Activated CD4-positive, alpha-beta T cell treated with anti-CD3 and anti-CD28 coated beads, Interleukin-2, amount 10 ng/mL, durations not matched to agents 7 days and 5 days (primary cell): ENCODE measurements at regions not wholly inside any gene's neighbourhood (a gene's known extent, or its start where the extent isn't known, plus 50 kb on each side); places are given as distances from the start of the nearest gene placed in this dataset.

Experiments
- CTCF ChIA-PET: fragments of 350-600 bp; sonication (Branson Sonifier 250); formaldehyde crosslinking; loops from one replicate; lab custom pipeline; 2021; ENCODE audit warnings: antibody characterized with exemption; lab: Charles Lee
- POLR2A ChIA-PET: fragments of 350-600 bp; sonication (Branson Sonifier 250); formaldehyde crosslinking; loops from one replicate; lab custom pipeline; 2021; ENCODE audit warnings: antibody characterized with exemption; lab: Charles Lee
- DNase-seq: peaks from one replicate; pipeline ENCODE4 v3.0.0-alpha.2; 2020
- H3K27ac Mint-ChIP-seq: one replicate; pipeline ENCODE4 v1.8.0; 2021; ENCODE audit warnings: mild to moderate bottlenecking, moderate library complexity, mixed read lengths
- H3K27me3 Mint-ChIP-seq: one replicate; pipeline ENCODE4 v1.8.0; 2021; ENCODE audit warnings: mixed read lengths
- H3K36me3 Mint-ChIP-seq: one replicate; pipeline ENCODE4 v1.8.0; 2021; ENCODE audit warnings: low read depth, mixed read lengths
- H3K4me1 Mint-ChIP-seq: one replicate; pipeline ENCODE4 v1.8.0; 2021; ENCODE audit warnings: mixed read lengths
- H3K4me3 Mint-ChIP-seq: one replicate; pipeline ENCODE4 v1.8.0; 2021; ENCODE audit warnings: mild to moderate bottlenecking, moderate library complexity, mixed read lengths
- H3K9me3 Mint-ChIP-seq: one replicate; pipeline ENCODE4 v1.8.0; 2021; ENCODE audit warnings: mixed read lengths

DNA sequence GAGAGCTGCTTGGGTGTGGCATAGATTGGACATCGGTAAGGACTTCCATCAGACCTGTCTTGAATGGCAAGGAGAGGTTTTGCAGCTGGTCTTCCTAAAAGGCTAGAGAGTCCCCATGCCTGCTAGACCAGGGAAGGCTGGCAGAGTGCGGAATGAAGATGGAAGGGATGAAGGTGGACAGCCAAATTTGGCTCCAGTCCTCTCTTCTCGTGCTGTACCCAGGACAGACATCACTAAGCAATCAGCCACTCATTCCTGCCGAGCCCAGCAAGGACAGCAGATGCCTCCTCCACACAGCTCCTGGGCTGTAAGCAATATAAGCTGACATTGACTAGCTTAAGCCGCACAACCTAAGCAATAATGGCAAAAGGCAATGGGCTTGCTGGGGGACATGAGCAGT lies 112.0 kb downstream of the OLFM1 start:
- no peaks in the 10 kb centered on the region for H3K36me3 Mint-ChIP-seq
- H3K4me1 Mint-ChIP-seq, result no peaks in the 10 kb centered on the region
- POLR2A ChIA-PET, result no interaction called here
- no peak overlapping the region for H3K27ac Mint-ChIP-seq
- peaks cover 4% of the 10 kb centered on the region for H3K27me3 Mint-ChIP-seq
- no peaks in the 10 kb centered on the region for H3K9me3 Mint-ChIP-seq
- no peak overlapping the region for H3K4me3 Mint-ChIP-seq
- no peak for DNase-seq
- CTCF ChIA-PET, result no interaction called here

DNA sequence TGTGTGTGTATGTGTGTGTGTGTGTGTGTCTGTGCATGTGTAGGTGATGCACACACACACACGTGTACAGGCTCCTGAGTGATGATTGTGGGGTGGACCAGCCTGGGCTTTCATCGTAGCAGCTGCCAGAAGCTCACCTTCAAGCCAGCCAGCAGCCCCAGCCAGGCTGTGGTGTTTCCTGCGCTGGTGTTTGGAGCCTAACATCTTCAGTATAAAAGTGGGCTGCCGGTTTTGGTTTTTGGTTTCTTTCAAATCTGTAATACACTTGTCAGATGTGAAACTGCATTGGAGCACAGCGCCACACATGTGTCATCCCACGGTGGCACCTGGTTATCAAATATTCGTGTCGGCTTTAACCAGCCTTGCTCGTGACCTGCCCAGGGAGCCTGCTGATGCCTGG lies 114.2 kb downstream of the OLFM1 start:
- Mint-ChIP-seq H3K4me1 (no peaks in the 10 kb centered on the region), H3K36me3 (no peaks in the 10 kb centered on the region), H3K9me3 (no peaks in the 10 kb centered on the region), H3K27me3 (peaks cover 4% of the 10 kb centered on the region), H3K27ac (no peak overlapping the region), H3K4me3 (no peak overlapping the region)
- ChIA-PET POLR2A (no interaction called here), CTCF (no interaction called here)
- DNase-seq, result no peak

DNA sequence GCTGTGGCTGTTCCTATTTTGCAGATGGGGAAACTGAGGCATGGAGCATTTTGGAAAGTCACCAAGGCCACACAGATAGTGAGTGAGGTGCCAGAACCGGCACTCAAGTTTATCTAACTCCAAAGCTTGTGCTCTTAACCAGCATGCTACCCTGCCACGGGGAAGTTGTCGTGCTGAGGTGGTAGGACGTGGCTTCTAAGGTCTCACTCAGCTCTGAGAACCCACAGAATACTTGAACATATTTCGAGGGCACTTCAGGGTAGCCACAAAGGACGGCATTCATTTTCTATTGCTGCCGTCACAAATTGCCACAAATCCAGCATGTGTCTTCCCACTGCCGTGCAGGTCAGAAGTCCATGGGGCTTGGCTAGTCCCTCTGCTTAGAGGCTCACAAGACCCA lies 116.7 kb downstream of the OLFM1 start:
- CTCF ChIA-PET, result no interaction called here
- no peak overlapping the region for H3K4me3 Mint-ChIP-seq

DNA sequence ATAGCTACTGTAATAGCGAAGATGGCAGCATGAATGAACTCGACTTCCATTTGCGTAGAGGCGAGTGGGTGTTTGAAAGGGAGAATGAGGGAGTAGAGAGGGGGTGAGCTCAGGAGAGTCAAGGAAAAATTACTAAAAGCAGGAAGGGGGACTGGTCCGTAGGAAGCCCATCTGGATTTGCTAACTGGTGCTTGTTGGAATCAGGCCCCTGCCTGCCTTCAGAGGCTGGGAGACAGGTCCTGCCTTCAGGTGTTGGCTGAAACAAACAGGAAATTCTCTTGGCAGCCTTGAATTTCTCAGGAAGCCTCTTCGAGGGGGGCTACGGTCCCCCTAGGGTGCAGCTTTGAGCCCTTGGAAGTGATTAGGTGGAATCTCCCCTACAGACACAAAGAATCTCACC lies 121.7 kb downstream of the OLFM1 start:
- no peak for DNase-seq
- Mint-ChIP-seq H3K36me3 (no peaks in the 10 kb centered on the region), H3K4me1 (no peaks in the 10 kb centered on the region), H3K27me3 (no peaks in the 10 kb centered on the region), H3K27ac (no peak overlapping the region), H3K9me3 (peaks cover 2% of the 10 kb centered on the region), H3K4me3 (no peak overlapping the region)
- CTCF ChIA-PET, result no interaction called here
- POLR2A ChIA-PET, result no interaction called here

More for the DNA sequence above, 116.7 kb downstream of the OLFM1 start:
- POLR2A ChIA-PET, result no interaction called here
- no peak overlapping the region for H3K27ac Mint-ChIP-seq
- H3K27me3 Mint-ChIP-seq, result no peaks in the 10 kb centered on the region
- no peaks in the 10 kb centered on the region for H3K36me3 Mint-ChIP-seq
- H3K4me1 Mint-ChIP-seq, result no peaks in the 10 kb centered on the region
- no peaks in the 10 kb centered on the region for H3K9me3 Mint-ChIP-seq
- no peak for DNase-seq

DNA sequence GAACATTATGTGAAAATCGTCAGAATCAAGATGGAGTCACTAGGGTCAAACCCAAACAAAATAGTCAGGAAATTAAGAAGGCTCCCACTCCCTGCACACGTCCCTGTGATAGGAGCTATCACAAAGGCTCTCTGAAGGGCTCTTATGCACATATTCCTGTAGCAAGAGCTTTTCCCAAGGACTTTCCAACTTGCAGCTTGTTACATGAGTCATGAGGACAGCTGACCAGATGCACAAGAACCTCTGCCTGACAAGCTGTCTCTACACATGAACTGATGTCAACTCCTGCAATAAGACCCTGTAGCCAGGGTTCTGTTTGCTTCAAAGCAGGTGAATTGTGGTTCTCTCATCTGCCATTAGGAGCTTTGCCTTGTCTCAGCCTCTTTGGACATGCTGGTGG lies 122.4 kb downstream of the OLFM1 start:
- CTCF ChIA-PET, result no interaction called here
- H3K27ac Mint-ChIP-seq, result no peak overlapping the region
- no peaks in the 10 kb centered on the region for H3K4me1 Mint-ChIP-seq
- peaks cover 2% of the 10 kb centered on the region for H3K9me3 Mint-ChIP-seq
- H3K4me3 Mint-ChIP-seq, result no peak overlapping the region
- H3K27me3 Mint-ChIP-seq, result no peaks in the 10 kb centered on the region
- H3K36me3 Mint-ChIP-seq, result no peaks in the 10 kb centered on the region
- no peak for DNase-seq
- POLR2A ChIA-PET, result no interaction called here

DNA sequence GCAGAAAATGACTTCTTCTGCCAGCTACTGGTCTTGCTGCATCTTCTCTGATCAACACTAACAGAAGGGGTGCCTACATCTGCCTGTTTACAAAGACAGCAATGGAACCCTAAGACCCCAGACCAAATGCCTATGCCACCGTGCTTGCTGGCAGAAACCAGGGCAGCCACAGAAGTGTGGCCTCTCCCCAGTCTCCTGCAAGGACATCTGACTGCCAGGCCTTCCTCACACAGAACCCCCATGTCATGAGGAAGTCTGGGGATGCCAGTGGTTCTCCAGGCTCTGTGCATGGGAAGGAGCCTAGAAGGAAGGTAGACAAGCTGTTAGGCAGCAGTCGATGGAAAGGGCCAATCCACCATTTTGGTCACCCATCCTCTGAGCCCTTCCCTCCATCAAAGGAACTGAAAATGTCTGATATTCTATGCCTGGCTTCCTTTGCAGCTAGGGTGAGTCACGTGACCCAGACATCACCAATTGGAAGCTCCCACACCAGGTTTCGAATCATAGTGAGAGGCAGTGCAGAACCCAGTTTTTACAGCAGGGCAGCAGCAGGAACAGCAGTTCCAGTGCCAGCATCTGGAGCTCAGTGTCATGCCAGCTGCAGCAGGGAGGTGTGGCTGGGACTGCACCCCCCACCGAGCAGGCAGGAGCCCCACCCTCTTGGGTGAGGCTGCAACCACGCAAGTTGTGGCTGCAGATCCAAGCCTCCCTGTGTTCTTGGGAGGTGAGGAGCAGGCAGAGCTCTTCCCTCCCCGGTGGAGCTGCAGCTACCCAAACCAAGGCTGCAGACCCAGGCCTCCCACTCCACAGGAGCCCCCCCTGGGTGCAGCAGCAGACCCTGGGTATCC lies 123.4 kb downstream of the OLFM1 start:
- ChIA-PET CTCF (no interaction called here), POLR2A (no interaction called here)
- H3K27me3 Mint-ChIP-seq, result no peaks in the 10 kb centered on the region
- H3K9me3 Mint-ChIP-seq, result peaks cover 2% of the 10 kb centered on the region
- H3K4me3 Mint-ChIP-seq, result no peak overlapping the region
- no peak overlapping the region for H3K27ac Mint-ChIP-seq
- no peaks in the 10 kb centered on the region for H3K4me1 Mint-ChIP-seq
- H3K36me3 Mint-ChIP-seq, result no peaks in the 10 kb centered on the region
- DNase-seq, result no peak

DNA sequence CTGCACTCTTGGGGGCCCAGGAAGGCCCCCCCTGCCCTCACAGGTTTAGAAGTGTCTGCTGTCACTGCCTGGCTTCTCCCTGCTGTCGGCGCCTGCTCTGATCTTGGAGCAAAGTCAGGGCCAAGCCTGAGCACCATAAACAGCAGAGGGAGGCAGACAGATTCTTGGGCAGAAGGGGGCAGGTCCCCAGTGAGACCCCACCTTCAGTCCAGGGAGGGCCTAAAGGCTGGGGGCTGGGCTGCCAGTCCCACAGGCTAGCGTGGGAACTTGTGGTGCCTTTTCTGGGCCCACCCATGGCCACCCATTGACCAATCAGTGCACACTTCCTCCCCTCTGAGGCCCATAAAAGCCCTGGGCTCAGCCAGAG lies 124.0 kb downstream of the OLFM1 start:
- ChIA-PET POLR2A (no interaction called here), CTCF (no interaction called here)
- Mint-ChIP-seq H3K36me3 (no peaks in the 10 kb centered on the region), H3K4me1 (no peaks in the 10 kb centered on the region), H3K27ac (no peak overlapping the region), H3K27me3 (no peaks in the 10 kb centered on the region), H3K4me3 (no peak overlapping the region), H3K9me3 (peaks cover 2% of the 10 kb centered on the region)
- DNase-seq, result no peak

DNA sequence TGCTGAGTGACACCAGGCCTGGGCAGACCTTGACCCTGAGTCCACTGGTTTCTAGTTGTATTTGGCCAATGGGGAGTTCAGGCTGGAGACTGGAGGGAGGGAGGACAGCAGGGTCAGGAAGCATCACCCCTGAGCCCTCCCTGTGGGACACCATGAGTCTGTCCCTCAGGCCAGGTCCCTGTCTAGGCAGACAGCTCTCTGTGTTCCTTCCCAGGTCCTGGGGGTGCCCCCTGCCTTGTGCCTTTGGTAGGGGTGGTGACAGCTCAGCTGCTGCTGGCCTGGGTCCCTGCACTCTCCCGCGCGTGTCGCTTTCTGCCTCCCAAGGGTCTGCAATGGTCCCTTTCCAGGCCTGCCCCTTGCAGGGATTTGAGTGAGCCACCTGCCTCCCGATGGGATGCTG lies 125.5 kb downstream of the OLFM1 start:
- Mint-ChIP-seq H3K36me3 (no peaks in the 10 kb centered on the region), H3K27me3 (no peaks in the 10 kb centered on the region), H3K4me1 (no peaks in the 10 kb centered on the region), H3K9me3 (peaks cover 2% of the 10 kb centered on the region), H3K4me3 (no peak overlapping the region), H3K27ac (no peak overlapping the region)
- POLR2A ChIA-PET, result no interaction called here
- CTCF ChIA-PET, result no interaction called here
- no peak for DNase-seq

DNA sequence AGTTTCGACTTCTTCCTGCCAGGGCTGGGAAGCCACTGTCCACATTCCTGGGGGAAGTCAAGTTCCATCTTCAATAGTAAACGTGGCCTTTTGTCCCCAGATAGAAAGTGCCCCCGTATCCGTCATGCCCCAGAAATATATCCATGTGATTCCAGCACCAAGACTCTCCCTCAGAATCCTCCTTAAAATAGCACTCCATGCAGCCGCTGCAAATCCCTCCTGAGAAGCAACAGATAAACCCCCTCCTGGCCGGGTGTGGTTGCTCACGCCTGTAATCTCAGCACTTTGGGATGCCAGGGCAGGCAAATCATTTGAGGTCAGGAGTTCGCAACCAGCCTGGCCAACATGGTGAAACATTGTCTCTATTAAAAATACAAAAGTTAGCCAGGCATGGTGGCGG lies 126.1 kb downstream of the OLFM1 start:
- DNase-seq, result no peak
- Mint-ChIP-seq H3K27ac (no peak overlapping the region), H3K36me3 (no peaks in the 10 kb centered on the region), H3K4me3 (no peak overlapping the region), H3K9me3 (peaks cover 2% of the 10 kb centered on the region), H3K27me3 (no peaks in the 10 kb centered on the region), H3K4me1 (no peaks in the 10 kb centered on the region)
- CTCF ChIA-PET, result no interaction called here
- POLR2A ChIA-PET, result no interaction called here

DNA sequence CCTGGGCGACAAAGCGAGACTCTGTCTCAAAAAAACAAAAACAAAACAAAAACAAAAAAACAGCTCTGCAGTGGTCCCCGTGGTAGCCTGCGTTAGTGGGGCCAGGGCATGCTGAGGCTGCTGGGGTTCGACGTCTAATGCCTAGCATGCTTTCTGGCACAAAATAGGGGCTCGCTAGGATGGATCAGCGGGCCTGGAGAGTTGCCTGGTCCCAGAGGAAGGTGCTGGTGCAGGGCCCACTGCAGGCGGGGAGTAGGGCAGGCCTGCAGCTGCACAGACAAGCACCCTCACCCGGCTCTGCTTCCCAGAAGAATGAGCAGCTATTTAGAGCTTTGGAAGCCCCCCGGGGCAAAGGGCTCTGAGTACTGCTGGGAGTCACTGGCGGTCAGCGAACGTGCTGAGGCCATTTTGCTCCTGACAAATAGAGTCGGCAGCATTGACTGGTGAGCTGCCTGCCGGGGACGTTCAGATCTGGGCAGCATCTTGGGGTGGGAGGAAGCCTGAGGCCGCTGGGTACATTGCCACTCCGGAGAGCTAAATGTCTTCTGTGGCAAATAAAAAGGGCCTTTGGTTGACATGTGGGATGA lies 126.7 kb downstream of the OLFM1 start:
- Mint-ChIP-seq H3K27me3 (no peaks in the 10 kb centered on the region), H3K27ac (no peak overlapping the region), H3K36me3 (no peaks in the 10 kb centered on the region), H3K4me3 (no peak overlapping the region), H3K4me1 (no peaks in the 10 kb centered on the region), H3K9me3 (peaks cover 2% of the 10 kb centered on the region)
- no peak for DNase-seq
- CTCF ChIA-PET, result interaction anchor here (0.6 kb wide), 1 partner anchor 356 kb away, joined by 3 read pairs; no protein-coding TSS in a partner anchor
- POLR2A ChIA-PET, result no interaction called here

DNA sequence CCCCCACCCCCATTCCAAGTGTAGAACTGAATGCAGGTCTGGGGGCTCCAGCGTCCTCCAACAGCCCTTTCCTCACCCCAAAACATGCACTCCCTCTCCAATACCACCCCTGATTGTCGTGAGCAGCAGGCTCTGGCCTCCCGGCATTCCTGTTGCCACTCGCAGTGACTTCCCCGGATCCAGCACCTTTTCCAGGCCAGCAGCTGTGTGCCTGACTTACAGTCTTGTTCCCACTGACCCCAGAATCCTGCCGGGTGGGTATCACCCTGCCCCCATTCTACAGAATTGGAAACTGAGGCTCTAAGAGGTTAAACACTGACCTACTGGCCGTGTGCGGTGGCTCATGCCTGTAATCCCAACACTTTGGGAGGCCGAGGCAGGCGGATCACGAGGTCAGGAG lies 127.2 kb downstream of the OLFM1 start:
- Mint-ChIP-seq H3K4me3 (no peak overlapping the region), H3K9me3 (peaks cover 2% of the 10 kb centered on the region), H3K4me1 (no peaks in the 10 kb centered on the region), H3K36me3 (no peaks in the 10 kb centered on the region), H3K27me3 (no peaks in the 10 kb centered on the region), H3K27ac (no peak overlapping the region)
- DNase-seq, result no peak
- CTCF ChIA-PET, result interaction anchor here (0.6 kb wide), 1 partner anchor 356 kb away, joined by 3 read pairs; no protein-coding TSS in a partner anchor
- POLR2A ChIA-PET, result no interaction called here

DNA sequence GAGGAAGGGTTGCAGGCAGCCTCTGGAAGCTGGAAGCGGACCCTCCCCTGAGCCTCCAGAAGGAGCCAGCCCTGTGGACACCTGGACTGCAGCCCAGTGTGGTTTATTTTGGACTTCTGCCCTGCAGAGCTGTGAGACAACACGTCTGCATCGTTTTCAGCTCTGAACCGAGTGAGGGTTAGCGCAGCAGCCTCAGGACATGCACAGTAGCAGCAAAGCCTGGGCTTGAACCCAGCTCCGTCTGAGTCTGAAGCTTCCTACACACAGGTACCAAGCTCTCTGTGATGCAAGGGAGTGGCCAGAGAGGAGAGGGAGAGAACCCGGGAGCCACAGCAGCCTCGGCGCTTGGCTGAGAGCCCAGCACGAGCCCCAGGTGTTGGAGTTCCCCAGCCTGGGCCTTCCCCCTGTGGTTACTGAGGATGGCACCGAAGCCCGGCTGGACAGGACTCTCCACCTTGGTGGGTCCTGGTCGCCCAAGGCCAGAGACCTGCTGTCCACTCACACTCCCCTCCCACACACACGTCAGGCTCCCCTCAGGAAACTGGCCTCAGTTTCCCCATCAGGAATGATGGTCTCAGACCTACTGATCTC lies 128.2 kb downstream of the OLFM1 start:
- H3K9me3 Mint-ChIP-seq, result peaks cover 2% of the 10 kb centered on the region
- H3K27ac Mint-ChIP-seq, result no peak overlapping the region
- ChIA-PET CTCF (no interaction called here), POLR2A (no interaction called here)
- no peaks in the 10 kb centered on the region for H3K4me1 Mint-ChIP-seq
- no peak for DNase-seq
- H3K4me3 Mint-ChIP-seq, result no peak overlapping the region
- H3K27me3 Mint-ChIP-seq, result no peaks in the 10 kb centered on the region
- H3K36me3 Mint-ChIP-seq, result no peaks in the 10 kb centered on the region

DNA sequence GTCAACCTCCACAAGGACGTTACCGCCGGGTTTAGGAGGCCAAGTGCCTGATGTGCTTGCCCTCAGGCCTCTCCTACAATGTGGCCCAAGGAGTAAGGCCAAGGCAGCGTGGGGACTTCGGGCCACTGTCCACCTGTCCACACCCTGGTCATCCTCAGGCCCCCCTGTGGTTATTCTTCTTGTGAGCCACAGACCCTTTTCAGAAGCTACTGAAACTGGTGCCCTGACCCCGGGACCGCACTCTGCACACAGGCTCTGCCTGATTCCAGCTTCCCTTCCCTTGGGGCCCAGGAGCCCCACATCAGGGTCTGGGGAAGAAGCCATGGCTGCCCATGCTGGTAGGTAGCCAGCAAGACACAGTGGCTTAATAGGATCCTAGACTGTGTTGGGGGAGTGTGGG lies 128.8 kb downstream of the OLFM1 start:
- Mint-ChIP-seq H3K27me3 (no peaks in the 10 kb centered on the region), H3K4me1 (no peaks in the 10 kb centered on the region), H3K27ac (no peak overlapping the region), H3K9me3 (no peaks in the 10 kb centered on the region), H3K36me3 (no peaks in the 10 kb centered on the region), H3K4me3 (no peak overlapping the region)
- POLR2A ChIA-PET, result no interaction called here
- no peak for DNase-seq
- CTCF ChIA-PET, result no interaction called here
